ENCODE measurements at regions not wholly inside any gene's neighbourhood (a gene's known extent, or its start where the extent isn't known, plus 50 kb on each side); places are given as distances from the start of the nearest gene placed in this dataset.
A peak's percentile ranks its signal among the peaks of the same experiment; 100 is the strongest.

- DNase-seq (ENCODE audit: low read depth), result no peak
Measured at GRCh38 chr15:46251903-46252302, 617.1 kb downstream of the SQOR start.

GRCh38 chr15:46258056-46258455 is 623.2 kb downstream of the SQOR start:
- DNase-seq (ENCODE audit: low read depth), result no peak

GRCh38 chr15:46260937-46261336 is 626.1 kb downstream of the SQOR start:
- DNase-seq (ENCODE audit: low read depth), result no peak

GRCh38 chr15:46265664-46266347 is 631.0 kb downstream of the SQOR start:
- no peak for DNase-seq (ENCODE audit: low read depth)

- DNase-seq (ENCODE audit: low read depth), result no peak
Measured at GRCh38 chr15:46266661-46267060, 631.8 kb downstream of the SQOR start.

GRCh38 chr15:46270481-46271147 is 635.8 kb downstream of the SQOR start:
- DNase-seq (ENCODE audit: low read depth), result no peak

GRCh38 chr15:46275701-46276100 is 640.9 kb downstream of the SQOR start:
- no peak for DNase-seq (ENCODE audit: low read depth)

- DNase-seq (ENCODE audit: low read depth), result no peak
Measured at GRCh38 chr15:46277451-46277850, 642.6 kb downstream of the SQOR start.

GRCh38 chr15:46278062-46278461 is 643.2 kb downstream of the SQOR start:
- no peak for DNase-seq (ENCODE audit: low read depth)

GRCh38 chr15:46278486-46279090 is 643.8 kb downstream of the SQOR start:
- no peak for DNase-seq (ENCODE audit: low read depth)

- no peak for DNase-seq (ENCODE audit: low read depth)
Measured at GRCh38 chr15:46280762-46281542, 646.1 kb downstream of the SQOR start.

GRCh38 chr15:46293550-46293949 is 658.7 kb downstream of the SQOR start:
- no peak for DNase-seq (ENCODE audit: low read depth)

GRCh38 chr15:46296002-46296401 is 661.2 kb downstream of the SQOR start:
- no peak for DNase-seq (ENCODE audit: low read depth)

- DNase-seq (ENCODE audit: low read depth), result no peak
Measured at GRCh38 chr15:46296797-46297196, 662.0 kb downstream of the SQOR start.

- no peak for DNase-seq (ENCODE audit: low read depth)
Measured at GRCh38 chr15:46297766-46298165, 662.9 kb downstream of the SQOR start.

- DNase-seq (ENCODE audit: low read depth), result no peak
Measured at GRCh38 chr15:46300716-46301115, 665.9 kb downstream of the SQOR start.

GRCh38 chr15:46301291-46301690 is 666.5 kb downstream of the SQOR start:
- DNase-seq (ENCODE audit: low read depth), result no peak

- DNase-seq (ENCODE audit: low read depth), result no peak
Measured at GRCh38 chr15:46301826-46302225, 667.0 kb downstream of the SQOR start.

GRCh38 chr15:46304321-46304720 is 669.5 kb downstream of the SQOR start:
- no peak for DNase-seq (ENCODE audit: low read depth)

- no peak for DNase-seq (ENCODE audit: low read depth)
Measured at GRCh38 chr15:46307746-46308145, 672.9 kb downstream of the SQOR start.

- no peak for DNase-seq (ENCODE audit: low read depth)
Measured at GRCh38 chr15:46309914-46310313, 675.1 kb downstream of the SQOR start.

- peak; percentile 11 for DNase-seq (ENCODE audit: low read depth)
Measured at GRCh38 chr15:46312133-46312740, 677.4 kb downstream of the SQOR start.
